Body of pancreas (tissue), 4 donors: ENCODE measurements at regions not wholly inside any gene's neighbourhood (a gene's known extent, or its start where the extent isn't known, plus 50 kb on each side); places are given as distances from the start of the nearest gene placed in this dataset.
"Not testable (repeated sequence)": the region's sequence is repeated elsewhere in the genome, so short reads cannot be mapped to it uniquely, and the experiment has no call there.

Source experiments
- CTCF ChIP-seq, 7 experiments: fragments of 450-650 bp in 4 of 7; fragments of 200-600 bp in 3 of 7; sonication (generic) in 3 of 7; IDR thresholded peaks; one replicate each; pipeline ENCODE4 v1.5.1; 2016 to 2019; ENCODE audit warnings: antibody characterized with exemption in 7 of 7
- POLR2A ChIP-seq, 3 donors: fragments of 450-650 bp; IDR thresholded peaks; one replicate each; pipeline ENCODE4 v1.6.1; 2016; ENCODE audit warnings: antibody characterized with exemption in 3 of 3, mild to moderate bottlenecking in 2 of 3

GRCh38 chr7:32662509-32662908, 167.2 kb downstream of the AVL9 start:
- TF ChIP-seq CTCF, POLR2A (IDR thresholded peaks at IDR 0.05): not testable (repeated sequence)
